Panc1 (cell line): ENCODE measurements at regions not wholly inside any gene's neighbourhood (a gene's known extent, or its start where the extent isn't known, plus 50 kb on each side); places are given as distances from the start of the nearest gene placed in this dataset.

ENCODE experiments used
- ATAC-seq: fragments of 200-7000 bp; cut with Tn5 transposase; 2 replicates; pipeline ENCODE4 v1.9.1; 2020; ENCODE audit warnings: mild to moderate bottlenecking, moderate library complexity
- BruUV-seq: library from RNA; stranded (reverse); fragments of 400-500 nt; replicated peaks from 2 replicates; lab custom pipeline; 2021; lab: Mats Ljungman, UMichigan
- CTCF ChIA-PET: fragments of 300-600 bp; sonication (Branson Sonifier 250); formaldehyde crosslinking; loops from one replicate; lab custom pipeline; 2022; ENCODE audit warnings: antibody characterized with exemption; lab: Charles Lee
- POLR2A ChIA-PET: fragments of 300-600 bp; sonication (Branson Sonifier 250); formaldehyde crosslinking; loops from one replicate; lab custom pipeline; 2022; ENCODE audit warnings: antibody characterized with exemption; lab: Charles Lee
- DNase-seq: peaks from one replicate; pipeline ENCODE4 v3.0.0-alpha.2; 2010; ENCODE audit warnings: low read depth, low spot score
- H3K27ac ChIP-seq: 2 replicates; pipeline ENCODE4 v1.5.1; 2011; ENCODE audit warnings: mild to moderate bottlenecking, low read length, inconsistent platforms
- H3K27me3 ChIP-seq: fragments of 200-500 bp; sonication (Bioruptor generic); 2 replicates; pipeline ENCODE4 v1.6.0; 2014; ENCODE audit warnings: low read length, inconsistent platforms; ENCODE audit not compliant: control insufficient read depth, insufficient read depth
- H3K36me3 ChIP-seq: fragments of 200-500 bp; sonication (Bioruptor generic); 2 replicates; pipeline ENCODE4 v1.5.1; 2014; ENCODE audit warnings: inconsistent platforms, mild to moderate bottlenecking, low read length, moderate library complexity; ENCODE audit not compliant: control insufficient read depth, insufficient read depth
- H3K4me1 ChIP-seq: 2 replicates; pipeline ENCODE4 v1.5.1; 2011; ENCODE audit warnings: inconsistent platforms, mild to moderate bottlenecking, low read length, moderate library complexity; ENCODE audit not compliant: control insufficient read depth, insufficient read depth
- H3K4me3 ChIP-seq, 2 experiments: 2 replicates each; pipeline ENCODE4 v1.5.1; 2011 to 2012; ENCODE audit warnings: low read depth in 2 of 2, low read length in 2 of 2, mild to moderate bottlenecking in 2 of 2, inconsistent platforms in 1 of 2, moderate library complexity in 1 of 2
- H3K9me3 ChIP-seq: fragments of 200-500 bp; sonication (Bioruptor generic); 2 replicates; pipeline ENCODE4 v1.5.1; 2014; ENCODE audit warnings: low read depth, mild to moderate bottlenecking, inconsistent platforms, low read length, moderate library complexity; ENCODE audit not compliant: control insufficient read depth, insufficient read depth
- POLR2AphosphoS5 ChIP-seq: IDR thresholded peaks from 2 replicates; pipeline ENCODE4 v1.6.1; 2012; ENCODE audit warnings: mild to moderate bottlenecking, low read depth, low read length, moderate library complexity
- SIN3A ChIP-seq: IDR thresholded peaks from 2 replicates; pipeline ENCODE4 v1.6.1; 2012; ENCODE audit warnings: low read depth, mild to moderate bottlenecking, low read length, moderate library complexity, borderline replicate concordance; ENCODE audit not compliant: insufficient read depth
- TCF7L2 ChIP-seq: IDR thresholded peaks from 2 replicates; pipeline ENCODE4 v1.6.1; 2011; ENCODE audit warnings: mild to moderate bottlenecking, low read depth, low read length, inconsistent platforms
- in situ Hi-C: cut with HindIII; loops from 2 replicates; pipeline ENCODE4 v1.10.0; 2016; ENCODE audit warnings: low sequenced_read_pairs, low pct_unique_long_range_greater_than_20kb
- intact Hi-C: fragments of 100-400 bp; cut with micrococcal nuclease; formaldehyde crosslinking; loops from one replicate; pipeline ENCODE4 v1.10.0; 2022; ENCODE audit not compliant: unreplicated experiment
- TF ChIP-seq, protein P1 (sequence below), 2 experiments: IDR thresholded peaks; 2 replicates each; pipeline ENCODE4 v1.6.1; 2011 to 2012; ENCODE audit warnings: low read depth in 2 of 2, control low read depth in 1 of 2, low read length in 1 of 2, mild to moderate bottlenecking in 1 of 2, moderate library complexity in 1 of 2; ENCODE audit not compliant: insufficient read depth in 1 of 2
- TF ChIP-seq, protein P2 (sequence below): fragments of 450-650 bp; IDR thresholded peaks from 2 replicates; pipeline ENCODE4 v1.5.1; 2017; ENCODE audit warnings: mild to moderate bottlenecking

- ATAC-seq: no peak
- in situ Hi-C loops: no loop called here
- CTCF ChIA-PET: no interaction called here
These were observed 1504.6 kb downstream of the EFNB2 start for GRCh38 chr13:105030851-105031250.

GRCh38 chr13:105019073-105019472 is 1516.4 kb downstream of the EFNB2 start:
- H3K27ac ChIP-seq: no peak overlapping the region
- no peak overlapping the region for H3K4me3 ChIP-seq
- H3K27me3 ChIP-seq: no peaks in the 10 kb centered on the region
- no peaks in the 10 kb centered on the region for H3K4me1 ChIP-seq
- BruUV-seq: no TSS peak
- ATAC-seq (no peak), DNase-seq (no peak)
- POLR2A ChIA-PET: no interaction called here
- CTCF ChIA-PET: no interaction called here
- intact Hi-C loops: no loop called here
- in situ Hi-C loops: no loop called here
- H3K9me3 ChIP-seq: no peaks in the 10 kb centered on the region
- TF ChIP-seq, protein P1, sequence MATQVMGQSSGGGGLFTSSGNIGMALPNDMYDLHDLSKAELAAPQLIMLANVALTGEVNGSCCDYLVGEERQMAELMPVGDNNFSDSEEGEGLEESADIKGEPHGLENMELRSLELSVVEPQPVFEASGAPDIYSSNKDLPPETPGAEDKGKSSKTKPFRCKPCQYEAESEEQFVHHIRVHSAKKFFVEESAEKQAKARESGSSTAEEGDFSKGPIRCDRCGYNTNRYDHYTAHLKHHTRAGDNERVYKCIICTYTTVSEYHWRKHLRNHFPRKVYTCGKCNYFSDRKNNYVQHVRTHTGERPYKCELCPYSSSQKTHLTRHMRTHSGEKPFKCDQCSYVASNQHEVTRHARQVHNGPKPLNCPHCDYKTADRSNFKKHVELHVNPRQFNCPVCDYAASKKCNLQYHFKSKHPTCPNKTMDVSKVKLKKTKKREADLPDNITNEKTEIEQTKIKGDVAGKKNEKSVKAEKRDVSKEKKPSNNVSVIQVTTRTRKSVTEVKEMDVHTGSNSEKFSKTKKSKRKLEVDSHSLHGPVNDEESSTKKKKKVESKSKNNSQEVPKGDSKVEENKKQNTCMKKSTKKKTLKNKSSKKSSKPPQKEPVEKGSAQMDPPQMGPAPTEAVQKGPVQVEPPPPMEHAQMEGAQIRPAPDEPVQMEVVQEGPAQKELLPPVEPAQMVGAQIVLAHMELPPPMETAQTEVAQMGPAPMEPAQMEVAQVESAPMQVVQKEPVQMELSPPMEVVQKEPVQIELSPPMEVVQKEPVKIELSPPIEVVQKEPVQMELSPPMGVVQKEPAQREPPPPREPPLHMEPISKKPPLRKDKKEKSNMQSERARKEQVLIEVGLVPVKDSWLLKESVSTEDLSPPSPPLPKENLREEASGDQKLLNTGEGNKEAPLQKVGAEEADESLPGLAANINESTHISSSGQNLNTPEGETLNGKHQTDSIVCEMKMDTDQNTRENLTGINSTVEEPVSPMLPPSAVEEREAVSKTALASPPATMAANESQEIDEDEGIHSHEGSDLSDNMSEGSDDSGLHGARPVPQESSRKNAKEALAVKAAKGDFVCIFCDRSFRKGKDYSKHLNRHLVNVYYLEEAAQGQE (IDR thresholded peaks at IDR 0.05; ENCODE audit: insufficient read depth in 1 of 2, low read depth in 2 of 2, low read length in 1 of 2): no peak
- TF ChIP-seq SIN3A (no peak), POLR2AphosphoS5 (no peak), TCF7L2 (no peak)
- TF ChIP-seq, protein P2, sequence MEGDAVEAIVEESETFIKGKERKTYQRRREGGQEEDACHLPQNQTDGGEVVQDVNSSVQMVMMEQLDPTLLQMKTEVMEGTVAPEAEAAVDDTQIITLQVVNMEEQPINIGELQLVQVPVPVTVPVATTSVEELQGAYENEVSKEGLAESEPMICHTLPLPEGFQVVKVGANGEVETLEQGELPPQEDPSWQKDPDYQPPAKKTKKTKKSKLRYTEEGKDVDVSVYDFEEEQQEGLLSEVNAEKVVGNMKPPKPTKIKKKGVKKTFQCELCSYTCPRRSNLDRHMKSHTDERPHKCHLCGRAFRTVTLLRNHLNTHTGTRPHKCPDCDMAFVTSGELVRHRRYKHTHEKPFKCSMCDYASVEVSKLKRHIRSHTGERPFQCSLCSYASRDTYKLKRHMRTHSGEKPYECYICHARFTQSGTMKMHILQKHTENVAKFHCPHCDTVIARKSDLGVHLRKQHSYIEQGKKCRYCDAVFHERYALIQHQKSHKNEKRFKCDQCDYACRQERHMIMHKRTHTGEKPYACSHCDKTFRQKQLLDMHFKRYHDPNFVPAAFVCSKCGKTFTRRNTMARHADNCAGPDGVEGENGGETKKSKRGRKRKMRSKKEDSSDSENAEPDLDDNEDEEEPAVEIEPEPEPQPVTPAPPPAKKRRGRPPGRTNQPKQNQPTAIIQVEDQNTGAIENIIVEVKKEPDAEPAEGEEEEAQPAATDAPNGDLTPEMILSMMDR: no peak
- H3K36me3 ChIP-seq: no peaks in the 10 kb centered on the region

More at GRCh38 chr13:105030851-105031250, 1504.6 kb downstream of the EFNB2 start:
- H3K27me3 ChIP-seq: no peaks in the 10 kb centered on the region
- H3K4me1 ChIP-seq: no peaks in the 10 kb centered on the region
- H3K27ac ChIP-seq: no peak overlapping the region
- POLR2A ChIA-PET: no interaction called here
- intact Hi-C loops: no loop called here
- no peaks in the 10 kb centered on the region for H3K9me3 ChIP-seq
- no peak for TF ChIP-seq POLR2AphosphoS5
- TF ChIP-seq TCF7L2: no peak
- TF ChIP-seq, protein P2: no peak
- TF ChIP-seq, protein P1 (IDR thresholded peaks at IDR 0.05; ENCODE audit: insufficient read depth in 1 of 2, low read depth in 2 of 2, low read length in 1 of 2): no peak
- TF ChIP-seq SIN3A: no peak
- no peak for DNase-seq
- H3K36me3 ChIP-seq: no peaks in the 10 kb centered on the region
- no peak overlapping the region for H3K4me3 ChIP-seq
- BruUV-seq: no TSS peak
